HG03378 (cell line): ENCODE measurements at regions not wholly inside any gene's neighbourhood (a gene's known extent, or its start where the extent isn't known, plus 50 kb on each side); places are given as distances from the start of the nearest gene placed in this dataset.

Source experiments
- ATAC-seq: cut with Tn5 transposase; IDR thresholded peaks from one replicate; pipeline ENCODE4 v1.9.1; 2021; ENCODE audit warnings: mild to moderate bottlenecking, moderate library complexity; ENCODE audit not compliant: unreplicated experiment

DNA sequence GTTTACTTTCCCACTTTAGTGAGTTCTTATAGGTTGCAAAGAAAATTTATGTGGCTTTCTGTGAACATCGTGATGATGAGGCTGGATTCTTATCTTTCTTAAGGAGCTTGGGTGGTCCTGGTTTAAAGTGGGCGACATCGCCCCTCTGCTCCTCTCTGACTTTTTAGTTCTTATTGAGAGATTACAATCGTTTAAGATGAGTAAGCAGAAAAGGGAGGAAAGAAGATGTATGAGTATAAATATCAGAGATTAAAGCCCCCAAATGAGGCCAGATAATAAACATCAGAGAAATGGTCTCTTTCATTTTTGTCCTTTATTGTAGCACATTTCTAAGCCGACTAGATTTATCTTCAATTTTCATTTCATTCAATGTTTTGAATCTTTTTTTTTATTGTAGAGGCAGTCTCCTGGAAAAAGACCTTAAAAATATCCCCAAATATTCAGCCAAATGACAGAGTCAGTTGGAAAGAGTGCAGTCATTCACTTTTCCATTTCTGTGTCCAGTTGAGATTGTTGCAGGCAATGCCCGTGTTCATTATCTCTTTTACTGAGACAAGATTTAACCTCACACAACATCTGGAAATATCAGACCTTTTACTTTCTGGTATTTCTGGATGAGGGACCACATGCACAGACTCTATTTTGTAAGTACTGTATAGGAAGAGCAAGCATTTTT lies 62.0 kb upstream of the PDE7B start:
- ATAC-seq: no peak

DNA sequence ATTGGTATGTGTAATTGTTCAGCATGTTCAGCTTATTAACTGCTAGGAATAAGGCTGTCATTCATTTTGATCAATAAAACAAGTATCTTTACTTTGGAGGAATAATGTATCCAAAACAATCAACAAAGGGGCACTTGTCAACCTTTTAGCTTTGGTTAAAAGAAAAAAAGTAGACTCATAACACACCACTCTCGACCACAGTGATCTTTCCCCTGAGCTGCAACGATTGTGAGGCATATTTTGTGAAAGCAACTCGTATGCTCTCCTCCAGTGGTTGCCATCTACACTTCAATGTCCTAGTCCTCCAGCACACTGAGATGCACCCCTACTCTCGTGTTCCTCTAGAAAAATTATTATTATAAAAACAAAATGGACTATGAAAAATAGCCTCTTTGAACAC lies 60.1 kb upstream of the PDE7B start:
- no peak for ATAC-seq

DNA sequence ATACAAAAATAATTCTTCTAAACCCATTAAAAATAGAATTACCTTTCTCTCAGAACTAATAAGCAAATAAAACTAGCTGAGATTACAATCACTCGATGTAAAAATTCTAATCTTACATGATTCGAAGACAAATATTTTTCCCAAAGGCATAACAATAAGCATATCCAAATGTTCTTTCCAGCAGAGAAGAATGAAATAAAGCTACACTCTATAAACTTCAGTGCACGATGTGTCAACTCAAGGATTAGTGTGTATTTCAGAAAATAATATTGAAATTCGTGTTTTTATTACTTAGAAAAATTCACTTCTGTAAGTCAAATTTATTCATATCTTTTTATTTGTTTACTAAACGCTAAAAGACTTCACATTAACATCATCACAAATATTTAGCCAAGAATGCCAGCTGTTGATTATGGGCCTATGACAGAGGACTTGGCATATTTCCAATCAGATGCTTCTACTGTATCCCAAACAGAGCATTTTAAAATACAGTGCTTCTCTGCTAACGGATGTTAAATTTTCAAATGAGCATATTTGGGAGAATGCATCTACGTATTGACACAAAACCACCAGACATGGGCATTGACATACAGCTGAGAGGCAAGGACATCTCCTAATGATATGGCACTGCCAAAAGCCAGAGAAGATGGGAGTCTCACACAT lies 54.7 kb upstream of the PDE7B start:
- ATAC-seq: no peak

DNA sequence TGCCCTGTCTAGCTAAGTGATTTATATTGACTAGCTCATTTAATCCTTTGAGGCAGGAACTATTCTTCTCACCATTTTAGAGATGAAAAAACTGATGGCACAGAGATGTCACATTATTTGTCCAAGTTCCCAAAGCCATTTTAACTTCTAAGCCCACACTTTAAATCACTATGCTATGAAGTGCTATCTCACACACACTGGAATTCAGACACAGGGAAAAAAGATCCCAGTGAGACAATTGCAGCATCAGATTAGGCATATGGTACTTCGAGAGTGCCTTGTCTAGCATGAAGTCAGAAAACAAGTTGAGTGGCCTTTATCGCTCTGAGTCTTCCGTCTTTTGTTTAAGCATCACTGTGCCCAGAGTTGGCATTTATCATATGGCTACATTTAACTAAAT lies 54.1 kb upstream of the PDE7B start:
- ATAC-seq: no peak

DNA sequence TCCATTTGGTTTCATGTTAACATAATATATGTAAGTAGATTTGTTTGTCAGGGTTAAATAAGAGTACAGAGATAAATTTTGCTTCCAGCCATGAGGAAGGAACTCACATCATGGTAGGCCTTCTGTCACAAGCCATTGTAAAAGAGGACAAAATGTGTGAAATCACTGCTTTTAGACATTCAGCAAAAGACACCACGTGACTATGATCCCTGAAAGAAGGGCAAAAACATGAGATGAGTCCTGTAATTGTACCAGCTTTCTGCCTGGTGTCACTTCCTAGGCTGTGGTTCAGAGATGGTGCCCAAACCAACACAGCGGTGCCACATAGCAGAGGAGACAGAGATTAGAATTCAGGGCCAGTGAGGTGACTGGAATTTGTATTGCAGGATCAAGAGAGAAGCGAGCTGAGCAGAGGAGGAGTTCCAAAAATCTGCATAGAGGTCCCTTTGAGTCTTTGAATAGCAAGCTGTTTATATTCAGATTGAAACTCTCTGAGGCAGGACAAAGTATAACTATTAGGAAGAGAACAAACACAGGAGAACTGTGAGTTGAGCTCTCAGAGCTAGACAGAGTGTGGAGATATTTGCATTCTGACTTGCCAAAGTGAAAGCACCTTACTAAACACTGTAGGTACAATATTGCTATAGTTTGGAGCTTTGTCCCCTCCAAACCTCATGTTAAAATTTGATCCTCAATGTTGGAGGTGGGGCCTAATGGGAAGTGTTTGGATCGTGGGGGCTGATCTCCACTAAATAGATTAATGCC lies 52.6 kb upstream of the PDE7B start:
- ATAC-seq: no peak
